GM23338 (cell line): ENCODE measurements at regions not wholly inside any gene's neighbourhood (a gene's known extent, or its start where the extent isn't known, plus 50 kb on each side); places are given as distances from the start of the nearest gene placed in this dataset.
A peak's percentile ranks its signal among the peaks of the same experiment; 100 is the strongest.

ENCODE experiments used
- ATAC-seq: fragments of 200-7000 bp; cut with Tn5 transposase; 3 replicates; pipeline ENCODE4 v1.9.1; 2020
- DNase-seq: peaks from one replicate; pipeline ENCODE4 v3.0.0-alpha.2; 2015; ENCODE audit warnings: low spot score
- H2AFZ ChIP-seq: fragments of 200-600 bp; sonication (generic); 2 replicates; pipeline ENCODE4 v1.8.0; 2016; ENCODE audit warnings: antibody characterized with exemption, mild to moderate bottlenecking, moderate library complexity
- H3F3A ChIP-seq: fragments of 200-600 bp; sonication (generic); replicated peaks from 2 replicates; pipeline ENCODE4 v1.8.0; 2017; ENCODE audit warnings: antibody characterized with exemption, mixed run types, low read depth
- H3K27ac ChIP-seq: fragments of 200-600 bp; sonication (generic); 2 replicates; pipeline ENCODE4 v1.6.1; 2016; ENCODE audit warnings: low read depth
- H3K27me3 ChIP-seq: fragments of 200-600 bp; sonication (generic); 2 replicates; pipeline ENCODE4 v1.8.0; 2016; ENCODE audit warnings: mild to moderate bottlenecking, mixed run types, moderate library complexity; ENCODE audit not compliant: insufficient read depth
- H3K36me3 ChIP-seq: fragments of 200-600 bp; sonication (generic); 2 replicates; pipeline ENCODE4 v1.8.0; 2016; ENCODE audit warnings: mild to moderate bottlenecking; ENCODE audit not compliant: insufficient read depth
- H3K4me1 ChIP-seq: fragments of 200-600 bp; sonication (generic); 2 replicates; pipeline ENCODE4 v1.8.0; 2016; ENCODE audit warnings: mild to moderate bottlenecking, moderate library complexity; ENCODE audit not compliant: insufficient read depth
- H3K4me2 ChIP-seq: fragments of 200-600 bp; sonication (generic); 2 replicates; pipeline ENCODE4 v1.7.1; 2017; ENCODE audit warnings: mixed run types
- H3K4me3 ChIP-seq: fragments of 200-600 bp; sonication (generic); 2 replicates; pipeline ENCODE4 v1.6.1; 2016; ENCODE audit warnings: mixed run types
- H3K79me2 ChIP-seq: fragments of 200-600 bp; sonication (generic); replicated peaks from 2 replicates; pipeline ENCODE4 v1.8.0; 2017; ENCODE audit warnings: mild to moderate bottlenecking; ENCODE audit not compliant: insufficient read depth
- H3K9me2 ChIP-seq: fragments of 200-600 bp; sonication (generic); 2 replicates; pipeline ENCODE4 v1.8.0; 2017; ENCODE audit not compliant: insufficient read depth
- H4K20me1 ChIP-seq: fragments of 200-600 bp; sonication (generic); replicated peaks from 2 replicates; pipeline ENCODE4 v1.8.0; 2017; ENCODE audit warnings: mild to moderate bottlenecking; ENCODE audit not compliant: insufficient read depth
- H3K27ac Mint-ChIP-seq: 2 replicates; pipeline ENCODE4 v1.8.0; 2020; ENCODE audit warnings: inconsistent platforms, mild to moderate bottlenecking, moderate library complexity, mixed read lengths
- H3K27me3 Mint-ChIP-seq: 3 replicates; pipeline ENCODE4 v1.8.0; 2022; ENCODE audit warnings: low read depth, mild to moderate bottlenecking, moderate library complexity, mixed read lengths, inconsistent platforms; ENCODE audit not compliant: insufficient read depth, poor library complexity
- H3K36me3 Mint-ChIP-seq: 3 replicates; pipeline ENCODE4 v1.8.0; 2021; ENCODE audit warnings: low read depth, mild to moderate bottlenecking, inconsistent platforms, moderate library complexity, mixed read lengths
- H3K4me1 Mint-ChIP-seq: 3 replicates; pipeline ENCODE4 v1.8.0; 2020; ENCODE audit warnings: mild to moderate bottlenecking, inconsistent platforms, mixed read lengths
- H3K4me3 Mint-ChIP-seq: 3 replicates; pipeline ENCODE4 v1.8.0; 2021; ENCODE audit warnings: moderate library complexity, mild to moderate bottlenecking, inconsistent platforms, mixed read lengths
- H3K9me3 Mint-ChIP-seq: 3 replicates; pipeline ENCODE4 v1.8.0; 2020; ENCODE audit warnings: moderate library complexity, mild to moderate bottlenecking, inconsistent platforms, mixed read lengths
- CREB1 ChIP-seq: fragments of 250-450 bp; sonication (Bioruptor Pico); IDR thresholded peaks from 2 replicates; pipeline ENCODE4 v1.5.0; 2020; ENCODE audit warnings: low read depth, mild to moderate bottlenecking, moderate library complexity
- CTCF ChIP-seq, 2 experiments: fragments of 200-600 bp in 1 of 2; sonication (generic) in 1 of 2; conservative IDR thresholded peaks; 2 replicates each; pipeline versions ENCODE4 v1.5.1 to v1.6.1; 2016 to 2017; ENCODE audit warnings: antibody characterized with exemption in 2 of 2, low read depth in 2 of 2, mild to moderate bottlenecking in 2 of 2, moderate library complexity in 1 of 2
- ETS1 ChIP-seq: IDR thresholded peaks from 2 replicates; pipeline ENCODE4 v1.6.1; 2016; ENCODE audit warnings: antibody characterized with exemption
- EZH2 ChIP-seq: fragments of 200-600 bp; sonication (generic); IDR thresholded peaks from one replicate; pipeline ENCODE4 v1.8.0; 2017; ENCODE audit warnings: antibody characterized with exemption, mild to moderate bottlenecking, low read depth; ENCODE audit not compliant: unreplicated experiment
- EZH2phosphoT487 ChIP-seq: fragments of 200-600 bp; sonication (generic); IDR thresholded peaks from one replicate; pipeline ENCODE4 v1.8.1; 2018; ENCODE audit warnings: antibody characterized with exemption; ENCODE audit not compliant: unreplicated experiment
- JUNB ChIP-seq: IDR thresholded peaks from one replicate; pipeline ENCODE4 v1.6.1; 2016; ENCODE audit warnings: antibody characterized with exemption; ENCODE audit not compliant: unreplicated experiment
- NANOG ChIP-seq: IDR thresholded peaks from 2 replicates; pipeline ENCODE4 v1.6.1; 2016; ENCODE audit warnings: antibody characterized with exemption, borderline replicate concordance
- POLR2AphosphoS5 ChIP-seq: IDR thresholded peaks from 2 replicates; pipeline ENCODE4 v1.6.1; 2016; ENCODE audit warnings: antibody characterized with exemption, low read depth
- REST ChIP-seq: IDR thresholded peaks from one replicate; pipeline ENCODE4 v1.6.1; 2018; ENCODE audit warnings: antibody characterized with exemption; ENCODE audit not compliant: unreplicated experiment
- STAT1 ChIP-seq: IDR thresholded peaks from one replicate; pipeline ENCODE4 v1.6.1; 2016; ENCODE audit warnings: antibody characterized with exemption; ENCODE audit not compliant: unreplicated experiment
- ZNF114 ChIP-seq: fragments of 250-450 bp; sonication (Bioruptor Pico); IDR thresholded peaks from 2 replicates; pipeline ENCODE4 v1.5.0; 2020; ENCODE audit warnings: mild to moderate bottlenecking, moderate library complexity
- ZNF331 ChIP-seq: fragments of 250-450 bp; sonication (Bioruptor Pico); IDR thresholded peaks from 2 replicates; pipeline ENCODE4 v1.5.0; 2020; ENCODE audit warnings: low read depth, mild to moderate bottlenecking, moderate library complexity
- ZNF462 ChIP-seq: fragments of 250-450 bp; sonication (Bioruptor Pico); IDR thresholded peaks from 2 replicates; pipeline ENCODE4 v1.5.0; 2020; ENCODE audit warnings: mild to moderate bottlenecking, moderate library complexity

GRCh38 chr4:165621983-165622382 is 243.2 kb downstream of the CPE start:
- no peaks in the 10 kb centered on the region for H3K36me3 ChIP-seq
- no peak overlapping the region for H3K4me2 ChIP-seq
- H3F3A ChIP-seq = no peaks in the 10 kb centered on the region
- H3K4me3 ChIP-seq = no peak overlapping the region
- Mint-ChIP-seq H3K27me3 (peaks cover 1% of the 10 kb centered on the region), H3K36me3 (no peaks in the 10 kb centered on the region), H3K9me3 (peaks cover 10% of the 10 kb centered on the region), H3K27ac (peak overlapping the region; percentile 25), H3K4me1 (no peaks in the 10 kb centered on the region), H3K4me3 (no peak overlapping the region)
- H2AFZ ChIP-seq = 0 out of 2 replicates have a peak overlapping the region, but pooled peaks have one; percentile 60
- H3K27ac ChIP-seq = no peak overlapping the region
- H3K79me2 ChIP-seq = no peaks in the 10 kb centered on the region
- no peaks in the 10 kb centered on the region for H3K27me3 ChIP-seq
- H3K4me1 ChIP-seq = no peaks in the 10 kb centered on the region
- TF ChIP-seq EZH2 (no peak), NANOG (no peak), ZNF462 (CRISPR knock-in tag) (no peak), CREB1 (CRISPR knock-in tag) (no peak), JUNB (no peak), REST (no peak), ZNF114 (no peak), ZNF331 (CRISPR knock-in tag) (no peak), EZH2phosphoT487 (no peak), CTCF (conservative IDR thresholded peaks at IDR 0.05; ENCODE audit: low read depth in 2 of 2) (no peak), STAT1 (no peak), POLR2AphosphoS5 (no peak), ETS1 (no peak)
- ATAC-seq = no peak
- peaks cover 8% of the 10 kb centered on the region; the same call in 1 of the 2 replicates for H3K9me2 ChIP-seq
- H4K20me1 ChIP-seq = no peaks in the 10 kb centered on the region
- no peak for DNase-seq
